ENCODE measurements at regions not wholly inside any gene's neighbourhood (a gene's known extent, or its start where the extent isn't known, plus 50 kb on each side); places are given as distances from the start of the nearest gene placed in this dataset.
"Not testable (repeated sequence)": the region's sequence is repeated elsewhere in the genome, so short reads cannot be mapped to it uniquely, and the experiment has no call there.

DNA sequence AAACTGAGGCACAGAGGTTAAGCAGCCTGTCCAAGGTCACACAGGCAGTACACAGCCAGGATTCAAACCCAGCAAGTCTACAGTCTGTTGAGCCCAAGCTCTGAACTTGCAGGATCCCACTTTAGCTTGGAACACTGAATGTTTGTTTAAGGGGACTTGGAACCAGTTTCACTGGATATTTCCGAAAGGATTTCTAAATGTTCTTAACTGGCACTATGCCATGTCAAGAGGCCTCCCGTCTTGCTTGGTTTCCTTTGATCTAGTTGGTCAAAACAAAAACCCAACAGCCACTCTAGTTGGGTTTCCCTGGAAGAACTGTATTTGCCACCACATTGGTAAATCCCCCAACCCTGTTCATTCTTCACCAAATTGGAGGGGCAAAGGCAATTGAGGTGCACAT is 317.6 kb upstream of the KAZN start:
- in situ Hi-C loops (cut with HindIII; ENCODE audit: low pct_unique_long_range_greater_than_20kb, low sequenced_read_pairs), result no loop called here
- DNase-seq (ENCODE audit: low read depth, low spot score), result no peak

DNA sequence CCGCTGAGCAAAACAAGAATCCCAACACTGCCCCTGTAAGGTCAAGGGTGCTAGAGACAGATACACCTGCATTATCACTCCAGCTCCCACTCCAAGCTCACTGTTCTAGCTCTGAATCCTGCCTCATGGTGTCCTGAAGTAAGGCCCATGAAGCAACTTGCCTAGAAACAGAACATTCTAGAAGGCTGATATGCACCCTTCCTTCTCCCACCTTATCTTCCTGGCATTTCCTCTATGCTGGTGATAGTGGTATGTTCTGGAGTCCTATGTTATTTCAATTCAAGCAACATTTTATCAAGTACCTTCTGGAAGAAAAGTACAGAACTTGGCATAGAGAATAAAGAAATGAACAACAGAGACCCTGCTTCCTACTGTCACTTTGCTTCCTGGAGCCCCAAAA is 317.1 kb upstream of the KAZN start:
- in situ Hi-C loops (cut with HindIII; ENCODE audit: low pct_unique_long_range_greater_than_20kb, low sequenced_read_pairs), result no loop called here
- no peak for DNase-seq (ENCODE audit: low read depth, low spot score)

DNA sequence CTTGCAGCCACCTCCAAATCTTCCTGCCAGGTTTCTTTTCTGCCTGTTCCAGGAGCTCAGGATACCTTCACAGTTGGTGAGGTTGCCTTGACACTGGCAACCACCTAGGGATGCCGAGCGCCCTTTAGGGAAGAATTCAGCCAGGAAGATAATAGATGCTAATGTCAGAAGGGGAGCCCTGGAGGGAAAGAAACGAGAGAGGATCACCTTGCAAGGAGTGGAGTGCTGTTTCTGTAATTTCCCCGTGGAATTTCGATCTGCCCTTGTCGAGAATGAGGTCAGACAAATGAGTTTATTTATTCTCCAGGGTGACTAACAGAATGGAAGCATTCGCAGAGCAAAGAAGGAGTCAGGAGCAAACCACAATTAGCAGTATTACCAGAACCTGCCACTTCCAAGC is 315.8 kb upstream of the KAZN start:
- DNase-seq (ENCODE audit: low read depth, low spot score), result no peak
- in situ Hi-C loops (cut with HindIII; ENCODE audit: low pct_unique_long_range_greater_than_20kb, low sequenced_read_pairs), result no loop called here

DNA sequence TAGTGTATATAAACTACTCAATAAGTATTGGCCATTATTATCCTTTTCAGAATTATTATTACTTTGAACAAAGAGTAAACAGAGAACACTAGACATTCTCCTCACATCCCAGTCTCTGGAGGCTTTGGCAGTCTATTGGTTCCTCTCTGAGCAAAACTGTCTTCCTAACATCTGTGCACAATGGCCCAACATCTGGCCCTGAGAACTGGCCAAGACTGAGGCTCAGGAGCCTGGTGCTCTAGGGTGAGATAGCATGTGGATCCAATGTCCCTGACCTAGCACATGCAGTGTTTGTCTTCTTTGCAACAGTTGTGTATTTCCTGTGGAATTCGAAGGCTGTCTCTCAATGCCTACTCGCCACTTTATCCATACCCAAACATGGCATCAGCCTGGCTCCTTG is 313.2 kb upstream of the KAZN start:
- in situ Hi-C loops (cut with HindIII; ENCODE audit: low pct_unique_long_range_greater_than_20kb, low sequenced_read_pairs), result no loop called here
- no peak for DNase-seq (ENCODE audit: low read depth, low spot score)

DNA sequence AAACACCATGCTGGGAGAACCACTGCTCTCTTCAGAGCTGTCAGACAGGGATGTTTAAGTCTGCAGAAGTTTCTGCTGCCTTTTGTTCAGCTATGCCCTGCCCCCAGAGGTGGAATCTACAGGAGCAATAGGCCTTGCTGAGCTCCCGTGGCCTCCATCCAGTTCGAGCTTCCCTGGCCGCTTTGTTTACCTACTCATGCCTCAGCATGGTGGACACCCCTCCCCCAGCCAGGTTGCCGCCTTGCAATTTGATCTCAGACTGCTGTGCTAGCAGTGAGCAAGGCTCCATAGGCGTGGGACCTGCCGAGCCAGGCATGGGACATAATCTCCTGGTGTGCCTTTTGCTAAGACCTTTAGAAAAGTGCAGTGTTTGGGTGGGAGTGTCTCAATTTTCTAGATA is 307.3 kb upstream of the KAZN start:
- DNase-seq (ENCODE audit: low read depth, low spot score), result not testable (repeated sequence)

DNA sequence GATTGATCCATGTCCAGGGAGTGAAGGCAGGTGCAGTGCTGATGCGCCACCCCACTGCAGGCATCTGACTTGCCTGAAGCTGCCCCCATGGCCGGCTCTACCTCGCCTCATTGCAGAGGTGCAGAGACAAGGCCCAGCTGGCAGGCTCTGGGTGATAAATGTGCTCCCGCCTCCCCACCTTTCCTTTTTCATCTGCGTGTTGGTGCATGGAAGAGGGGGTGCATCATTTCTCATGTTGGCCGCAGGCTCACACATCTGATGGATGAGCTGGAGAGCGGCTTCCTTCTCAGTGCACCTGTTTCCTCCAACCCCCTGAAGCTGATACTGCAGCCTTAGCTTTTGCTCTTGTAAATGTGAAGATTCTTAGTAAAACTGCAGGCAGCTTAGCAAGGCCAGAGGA is 306.0 kb upstream of the KAZN start:
- in situ Hi-C loops (cut with HindIII; ENCODE audit: low pct_unique_long_range_greater_than_20kb, low sequenced_read_pairs), result no loop called here
- DNase-seq (ENCODE audit: low read depth, low spot score), result no peak

More for the DNA sequence above, 307.3 kb upstream of the KAZN start:
- in situ Hi-C loops (cut with HindIII; ENCODE audit: low pct_unique_long_range_greater_than_20kb, low sequenced_read_pairs), result not testable (repeated sequence)

DNA sequence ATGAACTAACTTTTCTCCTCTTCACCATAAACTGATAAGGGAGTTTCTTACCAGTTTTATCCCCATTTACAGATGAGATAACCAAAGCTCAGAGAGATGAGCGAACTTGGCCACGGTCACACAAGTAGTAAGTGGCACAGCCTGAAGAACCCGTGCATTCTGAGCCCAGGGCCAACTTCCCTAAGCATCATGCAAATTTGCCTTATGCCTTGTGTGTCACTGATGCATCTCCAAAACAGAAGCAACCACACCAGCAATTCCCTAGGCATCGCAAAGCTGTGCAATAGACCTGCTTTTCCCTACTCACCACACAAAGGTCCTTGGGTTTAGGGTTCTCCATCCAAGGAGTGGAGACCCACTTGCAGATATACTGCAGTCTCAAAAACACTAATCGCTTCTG is 304.5 kb upstream of the KAZN start:
- no peak for DNase-seq (ENCODE audit: low read depth, low spot score)
- in situ Hi-C loops (cut with HindIII; ENCODE audit: low pct_unique_long_range_greater_than_20kb, low sequenced_read_pairs), result no loop called here

DNA sequence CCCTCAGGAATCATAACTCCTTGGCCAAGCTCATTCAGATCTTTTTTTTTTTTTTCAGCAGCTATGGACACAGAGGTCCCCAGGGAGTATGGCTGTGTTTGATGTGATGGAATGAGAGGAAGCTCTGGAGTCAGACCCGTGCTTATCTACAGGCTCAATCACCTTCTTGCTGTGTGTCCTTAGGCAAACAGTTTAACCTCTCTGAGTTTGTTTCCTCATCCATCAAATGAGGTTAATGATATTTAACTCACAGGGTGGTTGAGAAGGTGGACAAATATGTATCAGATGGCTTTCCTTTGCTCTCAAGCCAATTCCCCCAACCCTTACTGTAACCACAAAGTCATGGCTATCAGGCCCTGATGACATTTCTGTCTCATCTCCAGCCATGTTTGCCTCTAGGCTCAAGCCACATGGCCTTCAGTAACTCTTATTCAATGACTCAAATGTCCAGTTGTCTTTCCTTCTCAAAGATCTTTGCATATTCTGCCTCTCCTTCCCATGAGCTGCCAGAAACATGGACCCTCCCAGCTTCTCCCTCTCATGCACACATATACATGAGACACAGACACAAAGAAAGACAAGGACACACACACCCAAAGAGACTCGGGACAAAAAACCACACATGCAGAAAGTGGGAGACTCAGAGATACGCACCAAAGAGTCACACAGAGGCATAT is 303.5 kb upstream of the KAZN start:
- in situ Hi-C loops (cut with HindIII; ENCODE audit: low pct_unique_long_range_greater_than_20kb, low sequenced_read_pairs), result no loop called here
- no peak for DNase-seq (ENCODE audit: low read depth, low spot score)

DNA sequence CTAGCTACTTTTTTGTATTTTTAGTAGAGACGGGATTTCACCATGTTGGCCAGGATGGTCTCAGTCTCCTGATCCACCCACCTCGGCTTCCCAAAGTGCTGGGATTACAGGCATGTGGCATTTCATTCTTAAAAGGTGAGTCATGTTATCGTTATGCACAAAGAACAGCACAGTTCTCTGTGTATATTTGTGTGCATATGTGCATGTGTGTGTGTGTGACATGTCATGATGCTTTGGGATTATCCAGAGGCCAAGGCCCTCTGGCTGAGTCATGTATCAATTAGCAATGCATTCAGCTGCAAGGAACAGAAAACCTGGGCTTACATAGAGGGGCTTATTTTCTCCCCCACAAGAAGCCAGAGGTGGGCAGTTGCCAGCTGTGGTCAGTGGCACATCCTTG is 301.7 kb upstream of the KAZN start:
- no peak for DNase-seq (ENCODE audit: low read depth, low spot score)
- in situ Hi-C loops (cut with HindIII; ENCODE audit: low pct_unique_long_range_greater_than_20kb, low sequenced_read_pairs), result no loop called here

DNA sequence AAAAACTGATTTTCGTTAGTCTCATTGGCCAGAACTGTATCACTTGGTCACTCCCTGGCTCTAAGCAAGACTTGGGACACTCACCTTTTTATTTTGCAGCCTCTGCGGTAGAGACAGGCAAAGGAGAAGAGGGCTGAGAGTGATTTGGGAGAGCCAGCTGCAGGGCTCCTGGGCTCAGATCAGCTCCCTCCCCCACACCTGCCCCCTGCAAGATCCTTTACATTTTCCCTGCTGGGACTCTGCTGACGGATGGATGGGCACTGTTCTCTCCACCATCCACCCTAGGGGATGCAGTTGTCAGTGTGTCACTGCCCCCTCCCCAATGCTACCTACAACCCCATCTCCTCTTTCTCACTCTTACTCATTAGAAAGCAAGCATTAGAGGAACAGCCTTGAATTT is 301.1 kb upstream of the KAZN start:
- in situ Hi-C loops (cut with HindIII; ENCODE audit: low pct_unique_long_range_greater_than_20kb, low sequenced_read_pairs), result no loop called here
- DNase-seq (ENCODE audit: low read depth, low spot score), result no peak

DNA sequence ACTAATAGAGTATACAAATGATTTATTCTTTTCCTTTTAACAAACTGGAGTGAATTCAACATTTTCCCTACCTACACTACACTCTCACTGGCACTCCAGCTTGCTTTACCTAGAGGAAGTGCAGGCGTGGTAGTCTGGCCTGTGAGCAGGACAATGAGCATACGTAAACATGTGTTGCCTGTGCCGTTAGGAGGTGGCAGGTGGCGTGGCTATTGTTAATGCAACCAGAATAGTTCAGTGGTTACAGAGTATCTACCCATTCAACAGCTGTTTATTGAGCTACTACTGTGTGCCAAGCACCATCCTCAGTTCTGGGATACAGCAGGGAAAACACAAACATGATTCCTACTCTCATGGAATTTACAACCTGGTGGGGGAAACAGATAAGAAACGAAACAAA is 299.7 kb upstream of the KAZN start:
- no peak for DNase-seq (ENCODE audit: low read depth, low spot score)
- in situ Hi-C loops (cut with HindIII; ENCODE audit: low pct_unique_long_range_greater_than_20kb, low sequenced_read_pairs), result no loop called here

DNA sequence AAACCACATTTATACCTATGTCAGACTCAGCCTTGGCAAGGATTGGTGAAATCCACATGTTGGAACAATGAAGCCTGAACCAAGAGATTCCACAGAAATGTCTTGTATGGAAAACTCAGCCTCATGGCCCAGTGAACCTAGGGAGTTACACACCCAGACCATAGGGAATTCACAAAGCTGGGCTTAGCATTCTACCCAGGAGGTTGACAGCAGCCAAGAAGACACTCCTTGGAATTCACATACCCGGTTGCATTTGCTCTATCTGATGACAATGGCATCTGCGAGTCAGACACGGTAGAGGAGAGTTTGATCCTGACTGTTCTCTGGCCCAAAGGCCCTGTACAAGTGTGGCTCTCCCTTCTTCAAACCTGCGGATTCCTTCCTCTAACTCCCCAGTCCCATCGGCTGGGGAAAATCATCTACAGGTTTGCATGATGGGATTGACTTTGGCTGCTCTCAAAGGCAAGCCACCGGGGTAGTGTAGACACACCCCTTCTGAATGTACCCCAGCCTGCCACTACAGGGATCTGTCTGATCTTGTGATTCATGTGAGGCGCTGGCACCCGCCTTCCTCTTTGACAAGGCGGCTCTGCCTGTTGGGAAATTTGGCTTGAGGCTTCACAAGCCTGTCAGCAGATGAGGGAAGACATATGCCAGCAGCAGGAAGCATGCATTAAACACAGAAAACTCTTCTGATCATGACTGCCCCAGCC is 297.3 kb upstream of the KAZN start:
- in situ Hi-C loops (cut with HindIII; ENCODE audit: low pct_unique_long_range_greater_than_20kb, low sequenced_read_pairs), result no loop called here
- DNase-seq (ENCODE audit: low read depth, low spot score), result peak; percentile 4

DNA sequence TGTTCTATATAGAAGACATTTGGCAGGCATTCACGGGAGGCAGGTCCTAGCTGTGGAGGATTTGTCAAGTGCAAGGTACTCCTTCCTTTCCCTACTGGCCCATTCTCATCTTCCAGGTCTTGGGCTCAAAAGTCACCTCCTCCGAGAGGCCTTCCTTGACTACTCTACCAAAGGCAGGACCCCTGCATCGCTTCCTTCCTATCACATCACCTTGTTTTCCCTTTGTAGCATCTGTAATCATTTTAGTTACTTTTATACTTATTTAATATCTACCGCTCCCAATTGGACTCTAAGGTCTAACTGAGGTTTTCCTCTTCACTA is 296.8 kb upstream of the KAZN start:
- in situ Hi-C loops (cut with HindIII; ENCODE audit: low pct_unique_long_range_greater_than_20kb, low sequenced_read_pairs), result no loop called here
- no peak for DNase-seq (ENCODE audit: low read depth, low spot score)

DNA sequence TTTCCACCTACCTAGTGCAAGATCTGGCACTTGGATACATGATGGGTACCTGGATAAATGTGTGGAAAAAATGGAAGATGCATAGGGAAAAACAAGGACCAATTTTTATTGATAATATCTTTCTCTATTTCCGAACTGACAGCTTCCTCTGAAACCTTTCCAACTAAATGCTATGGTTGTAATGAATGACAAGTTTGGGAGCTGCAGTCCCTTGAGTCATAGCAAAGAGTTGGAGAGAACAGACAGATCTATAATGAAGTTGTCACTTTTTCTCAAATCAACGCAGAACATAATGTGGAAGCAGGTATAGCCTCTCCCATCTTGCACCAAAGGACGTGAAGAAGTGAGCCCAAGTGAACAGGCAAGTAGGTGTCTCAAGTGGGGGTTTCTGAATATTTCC is 296.5 kb upstream of the KAZN start:
- in situ Hi-C loops (cut with HindIII; ENCODE audit: low pct_unique_long_range_greater_than_20kb, low sequenced_read_pairs), result no loop called here
- no peak for DNase-seq (ENCODE audit: low read depth, low spot score)

DNA sequence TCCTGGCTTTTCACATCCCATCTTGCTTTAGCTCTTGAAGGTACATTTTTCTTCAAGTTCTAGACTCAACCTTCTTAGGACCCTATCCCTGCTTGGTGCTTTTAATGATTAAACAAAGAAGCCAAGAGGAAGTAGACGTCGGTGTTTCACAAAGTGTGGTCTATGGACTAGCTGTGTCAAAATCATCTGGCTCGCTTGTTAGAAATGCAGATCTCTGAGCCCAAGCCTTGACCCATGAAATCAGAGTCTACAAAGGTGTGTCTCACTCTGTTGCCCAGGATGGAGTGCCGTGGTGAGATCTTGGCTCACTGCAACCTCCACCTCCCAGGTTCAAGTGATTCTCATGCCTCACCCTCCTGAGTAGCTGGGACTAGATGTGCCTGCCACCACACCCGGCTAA is 295.5 kb upstream of the KAZN start:
- in situ Hi-C loops (cut with HindIII; ENCODE audit: low pct_unique_long_range_greater_than_20kb, low sequenced_read_pairs), result no loop called here
- DNase-seq (ENCODE audit: low read depth, low spot score), result no peak

DNA sequence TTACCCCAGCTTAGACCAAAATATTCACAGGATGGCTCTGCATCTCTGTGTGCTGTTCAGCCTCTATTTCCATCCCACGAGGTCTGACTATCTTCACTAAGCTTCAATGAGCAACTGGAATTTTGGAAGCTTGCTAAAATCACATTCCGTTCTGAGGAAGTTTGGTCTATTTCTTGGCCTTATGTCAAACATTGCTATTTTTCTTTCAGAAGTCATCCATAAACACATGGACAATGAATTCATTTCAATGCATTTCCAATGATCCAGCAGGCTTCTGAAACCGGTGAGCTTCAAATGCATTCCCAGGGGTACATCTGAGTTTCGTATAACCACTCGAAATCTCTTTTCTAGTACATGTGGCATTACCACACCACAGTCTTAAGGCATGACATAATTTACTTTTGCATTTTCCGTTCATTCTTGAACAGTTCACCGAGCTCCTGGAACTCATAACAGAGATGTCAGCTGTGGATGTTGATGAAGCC is 294.1 kb upstream of the KAZN start:
- no peak for DNase-seq (ENCODE audit: low read depth, low spot score)
- in situ Hi-C loops (cut with HindIII; ENCODE audit: low pct_unique_long_range_greater_than_20kb, low sequenced_read_pairs), result no loop called here

DNA sequence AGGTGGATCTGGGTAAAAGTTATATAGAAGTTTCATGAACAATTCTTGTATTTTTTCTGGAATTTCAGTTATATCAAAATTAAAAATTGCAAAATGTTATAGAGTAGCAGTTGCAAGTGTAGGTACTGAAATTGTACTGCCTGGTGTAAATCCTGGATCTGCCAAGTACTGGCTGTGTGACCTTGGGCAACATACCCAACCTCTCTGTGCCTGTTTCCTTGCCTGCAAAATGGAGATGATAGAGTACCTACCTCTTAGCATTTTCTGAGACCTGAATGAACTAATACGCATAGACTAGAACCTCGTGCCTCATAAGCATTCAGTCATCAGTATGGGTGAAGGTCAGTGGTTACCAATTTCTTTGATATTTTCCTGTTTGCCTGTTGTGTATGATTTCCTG is 290.0 kb upstream of the KAZN start:
- DNase-seq (ENCODE audit: low read depth, low spot score), result no peak
- in situ Hi-C loops (cut with HindIII; ENCODE audit: low pct_unique_long_range_greater_than_20kb, low sequenced_read_pairs), result no loop called here

DNA sequence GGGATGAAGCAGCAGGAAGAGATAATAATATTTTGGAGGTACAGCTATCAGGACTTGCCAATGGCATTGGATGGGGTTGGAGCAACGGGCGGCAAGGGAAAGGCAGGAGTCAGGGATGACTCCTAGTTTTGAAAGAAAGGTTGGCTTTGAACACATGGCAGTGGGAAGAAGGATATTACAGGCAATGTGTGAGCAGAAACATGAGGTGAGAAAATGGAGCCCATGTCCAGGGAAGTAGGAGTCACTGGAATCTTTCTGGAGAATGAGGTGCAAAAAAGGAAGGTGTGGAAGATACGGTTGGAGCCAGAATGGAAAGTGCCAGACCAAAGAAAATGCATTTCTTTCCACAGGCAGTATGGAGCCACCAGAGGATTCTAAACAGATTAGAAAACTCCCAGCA is 288.5 kb upstream of the KAZN start:
- no peak for DNase-seq (ENCODE audit: low read depth, low spot score)
- in situ Hi-C loops (cut with HindIII; ENCODE audit: low pct_unique_long_range_greater_than_20kb, low sequenced_read_pairs), result no loop called here

DNA sequence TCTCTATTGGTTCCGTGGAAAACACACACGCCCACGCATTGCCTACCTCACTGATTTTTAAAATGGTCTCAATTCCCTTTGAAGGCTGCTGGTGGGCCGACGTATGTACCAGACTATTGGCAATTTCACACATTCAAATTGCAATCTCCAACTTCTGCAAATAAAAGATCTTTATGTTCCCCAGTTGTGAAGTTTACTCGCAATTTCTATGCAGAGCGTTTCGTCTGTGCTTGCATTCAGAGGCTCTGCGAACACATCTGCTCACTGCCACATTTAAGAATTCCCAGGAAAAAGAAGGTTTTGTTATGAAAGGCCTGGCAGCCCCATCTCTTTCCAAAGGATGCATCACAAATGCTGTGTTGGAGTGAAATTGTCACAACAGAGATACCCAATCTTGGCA is 288.0 kb upstream of the KAZN start:
- DNase-seq (ENCODE audit: low read depth, low spot score), result no peak
- in situ Hi-C loops (cut with HindIII; ENCODE audit: low pct_unique_long_range_greater_than_20kb, low sequenced_read_pairs), result no loop called here
